VCaP (cell line): ENCODE measurements at regions not wholly inside any gene's neighbourhood (a gene's known extent, or its start where the extent isn't known, plus 50 kb on each side); places are given as distances from the start of the nearest gene placed in this dataset.

Experiments used
- H3K27ac ChIP-seq: fragments of 450-650 bp; 2 replicates; pipeline ENCODE4 v1.5.1; 2017
- TF ChIP-seq, protein P1 (sequence below): fragments of 450-650 bp; conservative IDR thresholded peaks from 2 replicates; pipeline ENCODE4 v1.5.1; 2017; ENCODE audit warnings: mild to moderate bottlenecking, moderate library complexity

DNA sequence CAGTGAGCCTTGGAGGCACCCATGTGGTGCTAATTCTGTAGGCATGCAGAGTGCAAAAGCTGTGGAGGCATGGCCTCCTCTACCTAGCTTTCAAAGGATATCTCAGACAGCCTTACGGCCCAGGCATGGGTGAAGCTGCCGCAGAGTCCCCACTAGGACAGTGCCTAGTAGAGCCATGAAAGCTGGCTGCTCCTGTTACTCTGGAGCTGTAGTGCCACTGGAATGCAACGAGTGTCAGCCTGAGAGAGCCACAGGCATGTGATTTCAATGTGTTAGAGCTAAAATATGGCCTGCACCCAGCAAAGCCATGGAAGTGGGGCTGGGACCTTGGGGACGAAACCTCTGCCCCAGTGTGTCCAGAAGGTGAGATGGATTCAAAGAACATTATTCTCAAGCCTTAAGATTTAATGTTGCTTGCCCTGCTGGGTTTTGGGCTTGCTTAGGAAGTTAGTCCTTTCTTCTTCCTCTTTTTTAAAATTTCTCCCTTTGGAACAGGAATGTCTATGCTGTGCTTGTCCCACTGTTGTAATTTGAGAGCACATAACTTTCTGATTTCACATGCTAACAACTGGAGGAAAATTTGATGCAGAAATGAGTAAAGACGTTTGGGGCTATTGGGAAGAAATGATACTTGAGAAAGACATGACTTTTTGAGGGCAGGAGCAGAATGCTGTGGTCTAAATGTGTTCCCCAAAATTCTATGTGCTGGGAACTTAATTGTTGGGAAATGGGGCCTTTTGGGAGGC lies 298.4 kb downstream of the PSAT1 start:
- TF ChIP-seq, protein P1, sequence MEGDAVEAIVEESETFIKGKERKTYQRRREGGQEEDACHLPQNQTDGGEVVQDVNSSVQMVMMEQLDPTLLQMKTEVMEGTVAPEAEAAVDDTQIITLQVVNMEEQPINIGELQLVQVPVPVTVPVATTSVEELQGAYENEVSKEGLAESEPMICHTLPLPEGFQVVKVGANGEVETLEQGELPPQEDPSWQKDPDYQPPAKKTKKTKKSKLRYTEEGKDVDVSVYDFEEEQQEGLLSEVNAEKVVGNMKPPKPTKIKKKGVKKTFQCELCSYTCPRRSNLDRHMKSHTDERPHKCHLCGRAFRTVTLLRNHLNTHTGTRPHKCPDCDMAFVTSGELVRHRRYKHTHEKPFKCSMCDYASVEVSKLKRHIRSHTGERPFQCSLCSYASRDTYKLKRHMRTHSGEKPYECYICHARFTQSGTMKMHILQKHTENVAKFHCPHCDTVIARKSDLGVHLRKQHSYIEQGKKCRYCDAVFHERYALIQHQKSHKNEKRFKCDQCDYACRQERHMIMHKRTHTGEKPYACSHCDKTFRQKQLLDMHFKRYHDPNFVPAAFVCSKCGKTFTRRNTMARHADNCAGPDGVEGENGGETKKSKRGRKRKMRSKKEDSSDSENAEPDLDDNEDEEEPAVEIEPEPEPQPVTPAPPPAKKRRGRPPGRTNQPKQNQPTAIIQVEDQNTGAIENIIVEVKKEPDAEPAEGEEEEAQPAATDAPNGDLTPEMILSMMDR, result no peak

GRCh38 chr9:78596346-78596745 lies 299.4 kb downstream of the PSAT1 start:
- TF ChIP-seq, protein P1, result no peak
- H3K27ac ChIP-seq, result no peak overlapping the region

More for the DNA sequence above, 298.4 kb downstream of the PSAT1 start:
- no peak overlapping the region for H3K27ac ChIP-seq

- no peak overlapping the region for H3K27ac ChIP-seq
- TF ChIP-seq, protein P1, result no peak
Measured at GRCh38 chr9:78598120-78598519, 301.2 kb downstream of the PSAT1 start.

DNA sequence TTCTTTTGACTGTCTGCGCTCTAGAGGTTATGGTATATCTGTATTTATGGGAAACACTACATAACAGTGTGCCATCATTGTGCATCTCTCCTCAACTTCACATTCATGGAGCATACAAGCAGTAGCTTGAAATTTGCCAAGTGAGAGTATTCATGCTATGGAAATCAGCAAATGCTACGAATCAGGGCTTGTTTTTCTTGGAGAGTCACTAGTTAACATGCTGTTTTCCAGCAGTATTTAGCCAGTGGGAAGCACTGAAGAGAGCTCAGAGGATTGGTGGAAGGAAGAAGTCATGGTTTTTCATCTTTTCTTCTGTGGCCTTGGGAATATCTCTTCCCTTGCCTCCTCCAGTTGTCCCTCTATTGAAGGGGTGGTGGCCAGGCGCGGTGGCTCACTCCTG lies 303.0 kb downstream of the PSAT1 start:
- H3K27ac ChIP-seq, result no peak overlapping the region
- TF ChIP-seq, protein P1, result no peak

DNA sequence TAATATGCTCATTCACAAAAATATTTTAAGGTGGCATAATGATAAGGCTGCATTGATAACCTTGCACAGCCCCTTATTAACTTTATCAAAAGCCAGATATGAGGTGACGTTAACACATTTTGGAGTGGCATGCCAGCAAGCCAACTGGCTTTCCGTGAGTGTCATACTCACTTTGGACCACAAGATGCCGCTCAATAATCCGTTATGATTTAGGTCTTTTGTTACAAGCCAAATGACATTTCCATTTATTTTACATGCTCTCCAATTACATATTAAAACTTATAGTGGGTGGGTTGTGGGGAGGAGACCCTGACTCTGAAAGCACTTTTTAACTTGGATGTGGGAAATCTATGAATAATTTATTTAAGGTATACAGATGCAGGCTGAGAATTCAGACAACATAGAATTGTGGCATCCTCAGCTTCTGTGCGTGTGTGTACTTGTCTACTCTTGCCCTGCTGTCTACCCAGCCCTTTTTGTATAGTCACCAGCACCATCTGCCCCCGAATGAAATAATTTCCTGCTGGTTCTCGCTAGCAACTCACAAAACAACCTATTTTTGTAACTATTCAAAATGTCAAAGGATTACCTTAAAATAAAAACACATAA lies 305.1 kb downstream of the PSAT1 start:
- H3K27ac ChIP-seq, result no peak overlapping the region
- TF ChIP-seq, protein P1, result peak; percentile 83

DNA sequence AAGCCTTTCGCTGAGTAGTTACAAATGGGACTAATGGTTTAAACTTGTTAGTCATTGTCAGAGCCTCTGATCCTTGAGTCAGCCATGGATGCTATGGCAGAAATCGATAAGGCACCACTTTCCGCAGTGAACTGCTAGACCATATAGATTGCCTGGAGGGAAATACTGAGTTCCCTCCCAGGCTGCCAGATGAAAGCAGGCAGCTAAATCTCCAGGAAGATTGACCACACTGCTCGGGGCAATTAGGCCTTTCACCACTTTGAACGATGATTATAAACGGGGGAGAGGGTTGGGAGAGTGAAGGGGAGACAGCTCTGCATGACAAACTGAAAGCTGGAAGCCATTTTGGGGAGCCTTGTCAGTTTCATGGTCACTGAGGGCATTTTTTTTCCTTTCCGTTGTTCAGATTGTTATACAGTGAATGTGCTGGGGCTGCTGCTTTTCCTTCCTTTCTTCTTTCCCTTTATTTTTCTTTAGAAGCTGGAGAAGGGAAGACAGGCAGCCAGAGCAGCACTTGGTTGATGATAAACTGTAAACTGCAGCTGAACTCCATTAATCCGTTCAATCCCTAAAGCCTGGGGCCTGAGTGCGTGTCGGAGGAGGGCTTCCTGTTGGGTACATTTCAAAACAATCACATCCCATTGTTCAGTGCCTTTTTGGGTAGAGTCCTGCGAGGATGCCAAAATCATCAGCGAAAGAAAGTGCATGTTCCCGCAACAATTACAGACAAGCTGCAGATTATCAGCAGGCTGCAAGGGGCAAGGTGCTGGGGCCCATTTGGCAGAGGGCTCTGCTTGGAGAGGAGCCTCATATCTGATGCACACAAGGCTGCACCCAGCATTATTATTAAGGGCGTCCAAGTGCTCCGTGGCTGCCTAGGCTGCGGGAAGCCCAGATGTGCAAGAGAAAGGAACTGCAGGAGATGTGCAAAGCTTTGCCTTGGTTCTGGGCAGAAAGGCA lies 308.4 kb downstream of the PSAT1 start:
- no peak overlapping the region for H3K27ac ChIP-seq
- TF ChIP-seq, protein P1, result no peak

- TF ChIP-seq, protein P1, result no peak
- H3K27ac ChIP-seq, result no peak overlapping the region
Measured at GRCh38 chr9:78606001-78606379, 309.1 kb downstream of the PSAT1 start.
